Gastroesophageal sphincter (tissue), 3 donors: ENCODE measurements at regions not wholly inside any gene's neighbourhood (a gene's known extent, or its start where the extent isn't known, plus 50 kb on each side); places are given as distances from the start of the nearest gene placed in this dataset.

Source experiments
- EP300 ChIP-seq: sonication (generic); formaldehyde crosslinking; IDR thresholded peaks from one replicate; pipeline ENCODE4 v1.6.1; 2017; ENCODE audit warnings: antibody characterized with exemption, mild to moderate bottlenecking
- POLR2A ChIP-seq, 2 donors: fragments of 450-650 bp; IDR thresholded peaks; one replicate each; pipeline ENCODE4 v1.6.1; 2017; ENCODE audit warnings: antibody characterized with exemption in 2 of 2, mild to moderate bottlenecking in 2 of 2, moderate library complexity in 1 of 2
- POLR2AphosphoS5 ChIP-seq: sonication (generic); formaldehyde crosslinking; IDR thresholded peaks from one replicate; pipeline ENCODE4 v1.6.1; 2017; ENCODE audit warnings: antibody characterized with exemption
- TF ChIP-seq, protein P1 (sequence below), 4 experiments: fragments of 200-600 bp in 2 of 4; fragments of 450-650 bp in 2 of 4; sonication (generic) in 1 of 4; IDR thresholded peaks; one replicate each; pipeline ENCODE4 v1.5.1; 2017 to 2019; ENCODE audit warnings: antibody characterized with exemption in 4 of 4, mild to moderate bottlenecking in 2 of 4, moderate library complexity in 2 of 4

- TF ChIP-seq POLR2AphosphoS5: no peak
- TF ChIP-seq, protein P1, sequence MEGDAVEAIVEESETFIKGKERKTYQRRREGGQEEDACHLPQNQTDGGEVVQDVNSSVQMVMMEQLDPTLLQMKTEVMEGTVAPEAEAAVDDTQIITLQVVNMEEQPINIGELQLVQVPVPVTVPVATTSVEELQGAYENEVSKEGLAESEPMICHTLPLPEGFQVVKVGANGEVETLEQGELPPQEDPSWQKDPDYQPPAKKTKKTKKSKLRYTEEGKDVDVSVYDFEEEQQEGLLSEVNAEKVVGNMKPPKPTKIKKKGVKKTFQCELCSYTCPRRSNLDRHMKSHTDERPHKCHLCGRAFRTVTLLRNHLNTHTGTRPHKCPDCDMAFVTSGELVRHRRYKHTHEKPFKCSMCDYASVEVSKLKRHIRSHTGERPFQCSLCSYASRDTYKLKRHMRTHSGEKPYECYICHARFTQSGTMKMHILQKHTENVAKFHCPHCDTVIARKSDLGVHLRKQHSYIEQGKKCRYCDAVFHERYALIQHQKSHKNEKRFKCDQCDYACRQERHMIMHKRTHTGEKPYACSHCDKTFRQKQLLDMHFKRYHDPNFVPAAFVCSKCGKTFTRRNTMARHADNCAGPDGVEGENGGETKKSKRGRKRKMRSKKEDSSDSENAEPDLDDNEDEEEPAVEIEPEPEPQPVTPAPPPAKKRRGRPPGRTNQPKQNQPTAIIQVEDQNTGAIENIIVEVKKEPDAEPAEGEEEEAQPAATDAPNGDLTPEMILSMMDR (IDR thresholded peaks at IDR 0.05): no peak
- TF ChIP-seq POLR2A (IDR thresholded peaks at IDR 0.05): no peak
- TF ChIP-seq EP300: no peak
These were observed 139.1 kb upstream of the TACR1 start for GRCh38 chr2:75338461-75338860.
